ENCODE measurements at regions not wholly inside any gene's neighbourhood (a gene's known extent, or its start where the extent isn't known, plus 50 kb on each side); places are given as distances from the start of the nearest gene placed in this dataset.

DNA sequence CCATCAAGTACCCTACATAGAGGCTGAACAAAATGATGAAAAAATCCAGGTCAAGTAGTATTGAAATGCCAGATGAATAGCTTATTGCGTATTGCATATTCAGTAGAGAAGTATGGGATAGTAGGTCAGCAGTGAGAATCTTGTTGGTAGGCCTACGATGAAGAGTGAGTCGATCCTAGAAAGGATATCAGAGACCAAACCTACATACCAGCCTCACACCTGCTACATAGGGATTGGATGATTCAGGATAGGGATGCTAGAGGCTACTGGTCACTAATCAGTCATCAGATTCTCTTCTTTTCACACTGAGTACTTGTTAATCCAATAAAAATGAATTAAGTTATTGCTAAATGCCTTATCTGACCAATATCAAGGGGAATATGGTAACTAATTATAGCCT, 274.5 kb downstream of the DSEL start:
- Histone ChIP-seq H3K4me3 (ENCODE audit: insufficient read depth, low read length) (no peak overlapping the region), H2AFZ (ENCODE audit: low read length) (no peak overlapping the region), H3K27me3 (ENCODE audit: insufficient read depth, low read length) (no peaks in the 10 kb centered on the region), H3K36me3 (ENCODE audit: insufficient read depth, low read length) (no peaks in the 10 kb centered on the region), H3K4me2 (ENCODE audit: insufficient read depth, low read length) (no peak overlapping the region), H3K27ac (ENCODE audit: low read depth, low read length) (no peak overlapping the region), H4K20me1 (ENCODE audit: insufficient read depth, low read length) (no peaks in the 10 kb centered on the region), H3K79me2 (ENCODE audit: insufficient read depth, low read length) (no peaks in the 10 kb centered on the region), H3K4me1 (ENCODE audit: insufficient read depth, low read length) (peaks cover 6% of the 10 kb centered on the region), H3K9me3 (ENCODE audit: low read depth, low read length) (no peaks in the 10 kb centered on the region)
- TF ChIP-seq, protein P1, sequence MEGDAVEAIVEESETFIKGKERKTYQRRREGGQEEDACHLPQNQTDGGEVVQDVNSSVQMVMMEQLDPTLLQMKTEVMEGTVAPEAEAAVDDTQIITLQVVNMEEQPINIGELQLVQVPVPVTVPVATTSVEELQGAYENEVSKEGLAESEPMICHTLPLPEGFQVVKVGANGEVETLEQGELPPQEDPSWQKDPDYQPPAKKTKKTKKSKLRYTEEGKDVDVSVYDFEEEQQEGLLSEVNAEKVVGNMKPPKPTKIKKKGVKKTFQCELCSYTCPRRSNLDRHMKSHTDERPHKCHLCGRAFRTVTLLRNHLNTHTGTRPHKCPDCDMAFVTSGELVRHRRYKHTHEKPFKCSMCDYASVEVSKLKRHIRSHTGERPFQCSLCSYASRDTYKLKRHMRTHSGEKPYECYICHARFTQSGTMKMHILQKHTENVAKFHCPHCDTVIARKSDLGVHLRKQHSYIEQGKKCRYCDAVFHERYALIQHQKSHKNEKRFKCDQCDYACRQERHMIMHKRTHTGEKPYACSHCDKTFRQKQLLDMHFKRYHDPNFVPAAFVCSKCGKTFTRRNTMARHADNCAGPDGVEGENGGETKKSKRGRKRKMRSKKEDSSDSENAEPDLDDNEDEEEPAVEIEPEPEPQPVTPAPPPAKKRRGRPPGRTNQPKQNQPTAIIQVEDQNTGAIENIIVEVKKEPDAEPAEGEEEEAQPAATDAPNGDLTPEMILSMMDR (IDR thresholded peaks at IDR 0.05; ENCODE audit: extremely low read depth, low read depth, low read length), result no peak
- no peak for DNase-seq (ENCODE audit: insufficient read length, low spot score, missing footprints)

DNA sequence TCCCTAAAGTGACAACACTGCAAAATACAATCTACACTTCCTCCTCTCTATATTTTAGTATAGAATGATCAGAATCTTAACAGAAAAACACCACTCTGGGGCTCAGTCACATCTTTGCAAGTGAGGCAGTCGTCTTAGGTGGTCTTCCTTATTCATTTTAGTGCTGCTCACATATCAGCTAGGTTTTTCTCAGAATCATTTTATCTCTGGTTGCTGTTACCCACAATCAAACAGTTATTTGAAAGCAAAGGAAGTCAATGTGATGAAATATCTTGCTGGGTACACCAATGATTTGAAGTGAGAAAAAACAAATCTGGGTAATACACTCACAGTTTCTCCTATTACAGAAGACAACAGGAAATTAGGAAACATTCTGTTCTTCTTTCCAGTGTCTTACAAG, 275.2 kb downstream of the DSEL start:
- Histone ChIP-seq H3K27ac (ENCODE audit: low read depth, low read length) (no peak overlapping the region), H4K20me1 (ENCODE audit: insufficient read depth, low read length) (no peaks in the 10 kb centered on the region), H3K9me3 (ENCODE audit: low read depth, low read length) (no peaks in the 10 kb centered on the region), H3K27me3 (ENCODE audit: insufficient read depth, low read length) (no peaks in the 10 kb centered on the region), H3K36me3 (ENCODE audit: insufficient read depth, low read length) (no peaks in the 10 kb centered on the region), H3K4me3 (ENCODE audit: insufficient read depth, low read length) (no peak overlapping the region), H3K79me2 (ENCODE audit: insufficient read depth, low read length) (no peaks in the 10 kb centered on the region), H3K4me1 (ENCODE audit: insufficient read depth, low read length) (peaks cover 6% of the 10 kb centered on the region), H3K4me2 (ENCODE audit: insufficient read depth, low read length) (no peak overlapping the region), H2AFZ (ENCODE audit: low read length) (no peak overlapping the region)
- DNase-seq (ENCODE audit: insufficient read length, low spot score, missing footprints), result no peak
- TF ChIP-seq, protein P1 (IDR thresholded peaks at IDR 0.05; ENCODE audit: extremely low read depth, low read depth, low read length), result no peak

DNA sequence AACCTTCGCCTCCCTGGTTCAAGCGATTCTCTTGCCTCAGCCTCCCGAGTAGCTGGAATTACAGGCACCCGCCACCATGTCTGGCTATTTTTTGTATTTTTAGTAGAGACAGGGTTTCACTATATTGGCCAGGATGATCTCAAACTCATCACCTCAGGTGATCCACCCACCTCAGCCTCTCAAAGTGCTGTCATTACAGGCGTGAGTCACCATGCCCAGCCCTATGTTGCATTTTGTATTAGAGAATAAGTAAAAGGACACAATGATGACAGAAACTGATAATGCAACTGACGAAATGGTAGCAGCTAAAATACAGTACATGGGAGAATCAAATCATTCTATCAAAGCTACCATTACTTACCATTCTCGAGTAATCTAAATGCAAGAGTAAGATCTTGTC, 276.7 kb downstream of the DSEL start:
- no peak overlapping the region for H3K4me2 ChIP-seq (ENCODE audit: insufficient read depth, low read length)
- no peaks in the 10 kb centered on the region for H4K20me1 ChIP-seq (ENCODE audit: insufficient read depth, low read length)
- no peak overlapping the region for H3K4me3 ChIP-seq (ENCODE audit: insufficient read depth, low read length)
- no peak overlapping the region for H3K27ac ChIP-seq (ENCODE audit: low read depth, low read length)
- H3K36me3 ChIP-seq (ENCODE audit: insufficient read depth, low read length), result no peaks in the 10 kb centered on the region
- H2AFZ ChIP-seq (ENCODE audit: low read length), result no peak overlapping the region
- H3K79me2 ChIP-seq (ENCODE audit: insufficient read depth, low read length), result no peaks in the 10 kb centered on the region
- H3K9me3 ChIP-seq (ENCODE audit: low read depth, low read length), result no peaks in the 10 kb centered on the region
- TF ChIP-seq, protein P1 (IDR thresholded peaks at IDR 0.05; ENCODE audit: extremely low read depth, low read depth, low read length), result no peak
- peaks cover 6% of the 10 kb centered on the region for H3K4me1 ChIP-seq (ENCODE audit: insufficient read depth, low read length)
- DNase-seq (ENCODE audit: insufficient read length, low spot score, missing footprints), result no peak
- H3K27me3 ChIP-seq (ENCODE audit: insufficient read depth, low read length), result no peaks in the 10 kb centered on the region

DNA sequence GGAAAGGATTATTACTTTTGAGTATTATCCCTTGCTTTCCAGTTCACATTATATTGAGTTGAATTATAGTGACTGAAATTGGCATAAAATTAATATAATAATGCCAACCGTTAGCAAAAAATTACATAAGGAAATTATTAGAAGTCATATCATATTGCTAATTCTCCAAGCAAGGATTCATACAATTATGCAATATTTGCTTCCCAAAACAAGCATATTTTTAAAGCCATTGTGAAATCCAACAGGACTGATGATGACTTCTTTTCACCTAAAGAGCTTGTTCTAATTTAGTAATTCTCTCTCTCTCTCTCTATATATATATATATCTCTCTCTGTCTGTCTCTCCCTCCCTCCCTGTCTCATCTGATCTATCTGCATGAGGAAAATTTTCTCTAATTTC, 283.5 kb downstream of the DSEL start:
- H3K27ac ChIP-seq (ENCODE audit: low read depth, low read length), result no peak overlapping the region
- H3K4me3 ChIP-seq (ENCODE audit: insufficient read depth, low read length), result no peak overlapping the region
- no peak for DNase-seq (ENCODE audit: insufficient read length, low spot score, missing footprints)

More for the DNA sequence above, 283.5 kb downstream of the DSEL start:
- H3K4me1 ChIP-seq (ENCODE audit: insufficient read depth, low read length), result no peaks in the 10 kb centered on the region
- TF ChIP-seq, protein P1 (IDR thresholded peaks at IDR 0.05; ENCODE audit: extremely low read depth, low read depth, low read length), result no peak
- no peaks in the 10 kb centered on the region for H3K9me3 ChIP-seq (ENCODE audit: low read depth, low read length)
- H3K36me3 ChIP-seq (ENCODE audit: insufficient read depth, low read length), result no peaks in the 10 kb centered on the region
- H4K20me1 ChIP-seq (ENCODE audit: insufficient read depth, low read length), result no peaks in the 10 kb centered on the region
- no peak overlapping the region for H2AFZ ChIP-seq (ENCODE audit: low read length)
- H3K27me3 ChIP-seq (ENCODE audit: insufficient read depth, low read length), result no peaks in the 10 kb centered on the region
- H3K79me2 ChIP-seq (ENCODE audit: insufficient read depth, low read length), result no peaks in the 10 kb centered on the region
- H3K4me2 ChIP-seq (ENCODE audit: insufficient read depth, low read length), result no peak overlapping the region
